ENCODE measurements at regions not wholly inside any gene's neighbourhood (a gene's known extent, or its start where the extent isn't known, plus 50 kb on each side); places are given as distances from the start of the nearest gene placed in this dataset.

- Histone ChIP-seq H3K4me2 (ENCODE audit: insufficient read depth in 1 of 2, low read depth in 2 of 2, low read length in 2 of 2) (no peak overlapping the region), H3K4me3 (ENCODE audit: extremely low read depth in 1 of 4, insufficient read depth in 2 of 4, low read depth in 3 of 4, low read length in 4 of 4) (no peak overlapping the region), H3K4ac (replicated peaks; ENCODE audit: insufficient read length, low read depth, low read length) (no peak overlapping the region), H2AK5ac (ENCODE audit: low read depth, low read length) (no peak overlapping the region), H4K20me1 (replicated peaks in 1 of 2; ENCODE audit: control insufficient read depth in 1 of 2, insufficient read depth in 2 of 2, low read length in 2 of 2) (no peaks in the 10 kb centered on the region), H2BK20ac (ENCODE audit: low read length) (no peak overlapping the region), H2BK15ac (ENCODE audit: low read length) (no peak overlapping the region), H2BK5ac (ENCODE audit: low read depth, low read length) (no peak overlapping the region), H4K91ac (replicated peaks; ENCODE audit: insufficient read length, low read length) (no peak overlapping the region), H4K5ac (ENCODE audit: insufficient read length, low read depth, low read length) (no peak overlapping the region), H3K79me2 (ENCODE audit: control insufficient read depth in 1 of 2, insufficient read depth in 2 of 2, low read length in 2 of 2) (no peaks in the 10 kb centered on the region), H4K8ac (ENCODE audit: extremely low read depth, insufficient read depth, low read length) (no peak overlapping the region), H3K56ac (replicated peaks; ENCODE audit: insufficient read length, low read depth, low read length) (no peak overlapping the region), H3K18ac (ENCODE audit: extremely low read depth, low read length) (no peak overlapping the region), H2BK120ac (replicated peaks; ENCODE audit: low read depth, low read length) (no peak overlapping the region), H3K27ac (ENCODE audit: low read depth, low read length) (no peak overlapping the region), H3K27me3 (replicated peaks in 1 of 4; ENCODE audit: control insufficient read depth in 3 of 4, extremely low read depth in 1 of 4, insufficient read depth in 3 of 4, low read length in 3 of 4) (no peaks in the 10 kb centered on the region), H2AFZ (ENCODE audit: low read length) (no peak overlapping the region), H3K23me2 (ENCODE audit: low read depth, low read length) (no peaks in the 10 kb centered on the region), H3K9ac (replicated peaks in 1 of 4; ENCODE audit: extremely low read depth in 1 of 4, low read depth in 3 of 4, low read length in 3 of 4) (no peak overlapping the region), H3K4me1 (replicated peaks in 1 of 4; ENCODE audit: control insufficient read depth in 3 of 4, insufficient read depth in 4 of 4, low read length in 3 of 4) (peaks cover 0 to 4% (median 2%) of the 10 kb centered on the region in 4 experiments; a peak in 3 of 7 replicates), H3K9me3 (ENCODE audit: insufficient read depth in 2 of 2, low read depth in 1 of 2, low read length in 1 of 2) (no peaks in the 10 kb centered on the region), H3K14ac (ENCODE audit: insufficient read length) (no peak overlapping the region), H3K79me1 (ENCODE audit: low read depth, low read length) (no peaks in the 10 kb centered on the region), H3K36me3 (ENCODE audit: control insufficient read depth in 2 of 4, insufficient read depth in 4 of 4, low read length in 3 of 4) (no peaks in the 10 kb centered on the region), H3K23ac (ENCODE audit: insufficient read length) (no peak overlapping the region), H2BK12ac (ENCODE audit: low read depth, low read length) (no peak overlapping the region)
- POLR2A ChIA-PET (ENCODE audit: partially characterized antibody): no interaction called here
- CTCF ChIA-PET (ENCODE audit: partially characterized antibody): interaction anchor here (0.6 to 2.6 kb wide), 6 partner anchors 9 to 1968 kb away, joined by 3 to 9 read pairs (median 6); no protein-coding TSS in a partner anchor
- WGBS, 2 experiments (ENCODE audit: extremely low coverage in 1 of 2, insufficient coverage in 1 of 2, insufficient read length in 1 of 2, insufficient replicate concordance in 2 of 2, low coverage in 1 of 2, low lambda C conversion rate in 2 of 2, missing lambda C conversion rate in 1 of 2): 85% methylated on average over 1 of the region's 1 CpG; no CpG with 5 or more reads in 1 of the 2 experiments
- no peak for TF ChIP-seq KDM5A (IDR thresholded peaks at IDR 0.05; ENCODE audit: low read length)
- TF ChIP-seq, protein P1, sequence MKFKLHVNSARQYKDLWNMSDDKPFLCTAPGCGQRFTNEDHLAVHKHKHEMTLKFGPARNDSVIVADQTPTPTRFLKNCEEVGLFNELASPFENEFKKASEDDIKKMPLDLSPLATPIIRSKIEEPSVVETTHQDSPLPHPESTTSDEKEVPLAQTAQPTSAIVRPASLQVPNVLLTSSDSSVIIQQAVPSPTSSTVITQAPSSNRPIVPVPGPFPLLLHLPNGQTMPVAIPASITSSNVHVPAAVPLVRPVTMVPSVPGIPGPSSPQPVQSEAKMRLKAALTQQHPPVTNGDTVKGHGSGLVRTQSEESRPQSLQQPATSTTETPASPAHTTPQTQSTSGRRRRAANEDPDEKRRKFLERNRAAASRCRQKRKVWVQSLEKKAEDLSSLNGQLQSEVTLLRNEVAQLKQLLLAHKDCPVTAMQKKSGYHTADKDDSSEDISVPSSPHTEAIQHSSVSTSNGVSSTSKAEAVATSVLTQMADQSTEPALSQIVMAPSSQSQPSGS (IDR thresholded peaks at IDR 0.05; ENCODE audit: low read length): no peak
- TF ChIP-seq RFX5 (IDR thresholded peaks at IDR 0.05; ENCODE audit: borderline replicate concordance, low read depth, low read length): no peak
- TF ChIP-seq ASH2L (IDR thresholded peaks at IDR 0.05; ENCODE audit: low read length): no peak
- TF ChIP-seq SIX5 (IDR thresholded peaks at IDR 0.05; ENCODE audit: low read depth, low read length): no peak
- no peak for TF ChIP-seq ATF3 (IDR thresholded peaks at IDR 0.05; ENCODE audit: insufficient read depth, low read depth, low read length)
- no peak for TF ChIP-seq SUZ12 (IDR thresholded peaks at IDR 0.05; ENCODE audit: low read length)
- no peak for TF ChIP-seq CREB1 (IDR thresholded peaks at IDR 0.05)
- no peak for TF ChIP-seq CBX5 (IDR thresholded peaks at IDR 0.05; ENCODE audit: low read depth, low read length)
- no peak for FAIRE-seq
- no peak for DNase-seq (ENCODE audit: low read depth in 1 of 2, low spot score in 2 of 2)
Measured at GRCh38 chr6:145506565-145506964, 228.8 kb downstream of the EPM2A start.

Measured in H1 (cell line).